ENCODE measurements at regions not wholly inside any gene's neighbourhood (a gene's known extent, or its start where the extent isn't known, plus 50 kb on each side); places are given as distances from the start of the nearest gene placed in this dataset.
A peak's percentile ranks its signal among the peaks of the same experiment; 100 is the strongest.

GRCh38 chr17:57174591-57174990 is 81.7 kb upstream of the MSI2 start:
- no peak for DNase-seq

GRCh38 chr17:57178839-57179238 is 77.5 kb upstream of the MSI2 start:
- DNase-seq: no peak

- no peak for DNase-seq
Observed at GRCh38 chr17:57182621-57183020, 73.7 kb upstream of the MSI2 start.

- no peak for DNase-seq
Observed at GRCh38 chr17:57186226-57187019, 69.9 kb upstream of the MSI2 start.

GRCh38 chr17:57187391-57187790 is 68.9 kb upstream of the MSI2 start:
- DNase-seq: no peak

GRCh38 chr17:57195785-57196460 is 60.4 kb upstream of the MSI2 start:
- DNase-seq: peak; percentile 1

- DNase-seq: no peak
Observed at GRCh38 chr17:57197466-57198071, 58.8 kb upstream of the MSI2 start.

- DNase-seq: no peak
Observed at GRCh38 chr17:57201481-57201880, 54.8 kb upstream of the MSI2 start.

- DNase-seq: no peak
Observed at GRCh38 chr17:57203040-57203439, 53.3 kb upstream of the MSI2 start.

Measured in fibroblast of skin of right biceps (primary cell).